Endothelial cell of umbilical vein (primary cell): ENCODE measurements at regions not wholly inside any gene's neighbourhood (a gene's known extent, or its start where the extent isn't known, plus 50 kb on each side); places are given as distances from the start of the nearest gene placed in this dataset.

ENCODE experiments used
- BruUV-seq: library from RNA; stranded (reverse); fragments of 400-500 nt; replicated peaks from 2 replicates; lab custom pipeline; 2021; lab: Mats Ljungman, UMichigan
- CTCF ChIA-PET: fragments of 300-600, 350-600 bp; sonication (Branson Sonifier 250); formaldehyde crosslinking; loops from one replicate; lab custom pipeline; 2021; ENCODE audit warnings: antibody characterized with exemption, inconsistent platforms; lab: Charles Lee
- POLR2A ChIA-PET: fragments of 300-600, 350-600 bp; sonication (Branson Sonifier 250); formaldehyde crosslinking; loops from one replicate; lab custom pipeline; 2021; ENCODE audit warnings: antibody characterized with exemption, inconsistent platforms; lab: Charles Lee
- DNase-seq: peaks from one replicate; pipeline ENCODE4 v3.0.0-alpha.2; 2011; ENCODE audit warnings: low read depth, low spot score
- FAIRE-seq: peaks from 2 replicates; lab custom pipeline; 2011; peaks lifted over from hg19 to GRCh38; lab: Jason Lieb, UNC
- H2AFZ ChIP-seq: 2 replicates; pipeline ENCODE4 v1.6.0; 2012; ENCODE audit warnings: low read depth, low read length, control low read depth, inconsistent platforms
- H3K27ac ChIP-seq: 2 replicates; pipeline ENCODE4 v1.5.1; 2011; ENCODE audit warnings: low read depth, mild to moderate bottlenecking, control low read depth, low read length, moderate library complexity; ENCODE audit not compliant: insufficient read depth
- H3K27me3 ChIP-seq, 2 experiments: 2 replicates each; pipeline versions ENCODE4 v1.6.0 to v1.6.1; 2011; ENCODE audit warnings: low read length in 2 of 2, mixed read lengths in 1 of 2; ENCODE audit not compliant: control insufficient read depth in 2 of 2, insufficient read depth in 2 of 2
- H3K36me3 ChIP-seq, 2 experiments: 2 replicates in 1 of 2; 3 replicates in 1 of 2; pipeline ENCODE4 v1.5.1; 2011; ENCODE audit warnings: low read length in 2 of 2, mild to moderate bottlenecking in 1 of 2, moderate library complexity in 1 of 2; ENCODE audit not compliant: control insufficient read depth in 2 of 2, insufficient read depth in 2 of 2; ENCODE audit errors: extremely low read depth in 1 of 2
- H3K4me1 ChIP-seq: 3 replicates; pipeline ENCODE4 v1.5.1; 2011; ENCODE audit warnings: mild to moderate bottlenecking, low read length; ENCODE audit not compliant: control insufficient read depth, insufficient read depth; ENCODE audit errors: extremely low read depth
- H3K4me2 ChIP-seq: 2 replicates; pipeline ENCODE4 v1.6.1; 2011; ENCODE audit warnings: low read length, control low read depth, mixed read lengths; ENCODE audit not compliant: insufficient read depth
- H3K4me3 ChIP-seq, 3 experiments: fragments of 200-600 bp in 1 of 3; sonication (generic), shearing (Covaris generic) in 1 of 3; replicated peaks in 1 of 3; 2 replicates each; pipeline ENCODE4 v1.5.1; 2011 to 2016; ENCODE audit warnings: control low read depth in 3 of 3, low read length in 3 of 3, mild to moderate bottlenecking in 2 of 3, inconsistent platforms in 1 of 3, low read depth in 1 of 3, moderate library complexity in 1 of 3; ENCODE audit not compliant: insufficient read depth in 1 of 3
- H3K79me2 ChIP-seq: 2 replicates; pipeline ENCODE4 v1.6.0; 2012; ENCODE audit warnings: low read length, inconsistent platforms; ENCODE audit not compliant: control insufficient read depth, insufficient read depth
- H3K9ac ChIP-seq: replicated peaks from 2 replicates; pipeline ENCODE3; 2011; ENCODE audit warnings: low read length, control low read depth; ENCODE audit not compliant: insufficient read depth; ENCODE audit errors: extremely low read depth
- H3K9me1 ChIP-seq: replicated peaks from 3 replicates; pipeline ENCODE4 v1.6.0; 2011; ENCODE audit warnings: mild to moderate bottlenecking, low read length; ENCODE audit not compliant: control insufficient read depth, insufficient read depth; ENCODE audit errors: extremely low read depth
- H3K9me3 ChIP-seq: replicated peaks from 2 replicates; pipeline ENCODE4 v1.5.1; 2012; ENCODE audit warnings: low read length, inconsistent platforms; ENCODE audit not compliant: control insufficient read depth, insufficient read depth
- H4K20me1 ChIP-seq: replicated peaks from 2 replicates; pipeline ENCODE3; 2011; ENCODE audit warnings: mild to moderate bottlenecking, low read length; ENCODE audit not compliant: control insufficient read depth, insufficient read depth; ENCODE audit errors: extremely low read depth
- CTCF ChIP-seq, 2 donors: IDR thresholded peaks; 1 replicate in 1 of 2; 2 replicates in 1 of 2; pipeline ENCODE4 v1.5.1; 2011; ENCODE audit warnings: low read length in 2 of 2, mild to moderate bottlenecking in 2 of 2, moderate library complexity in 2 of 2, control low read depth in 1 of 2, inconsistent platforms in 1 of 2, low read depth in 1 of 2; ENCODE audit not compliant: insufficient read depth in 1 of 2; ENCODE audit errors: extremely low read depth in 1 of 2
- EZH2 ChIP-seq: IDR thresholded peaks from 2 replicates; pipeline ENCODE4 v1.6.1; 2012; ENCODE audit warnings: borderline replicate concordance, low read depth, mild to moderate bottlenecking, moderate library complexity, low read length, inconsistent platforms; ENCODE audit not compliant: severe bottlenecking
- FOS ChIP-seq: IDR thresholded peaks from 2 replicates; pipeline ENCODE4 v1.6.1; 2011; ENCODE audit warnings: mild to moderate bottlenecking, low read length, moderate library complexity, borderline replicate concordance; ENCODE audit not compliant: insufficient read depth
- GATA2 ChIP-seq: IDR thresholded peaks from 2 replicates; pipeline ENCODE4 v1.7.0; 2011; ENCODE audit warnings: low read depth, mild to moderate bottlenecking, moderate library complexity, mixed read lengths, low read length; ENCODE audit not compliant: insufficient read length, insufficient read depth
- JUN ChIP-seq: IDR thresholded peaks from 2 replicates; pipeline ENCODE4 v1.6.1; 2011; ENCODE audit warnings: borderline replicate concordance, low read depth; ENCODE audit not compliant: insufficient read length, insufficient read depth
- MAX ChIP-seq: IDR thresholded peaks from 2 replicates; pipeline ENCODE4 v1.6.1; 2011; ENCODE audit not compliant: insufficient read depth, insufficient read length
- MYC ChIP-seq: IDR thresholded peaks from one replicate; pipeline ENCODE4 v1.6.1; 2011; ENCODE audit warnings: mild to moderate bottlenecking, low read depth, low read length
- POLR2A ChIP-seq: IDR thresholded peaks from 2 replicates; pipeline ENCODE4 v1.6.1; 2012; ENCODE audit warnings: low read depth, mild to moderate bottlenecking, control low read depth, low read length
- POLR2AphosphoS5 ChIP-seq: IDR thresholded peaks from 2 replicates; pipeline ENCODE4 v1.6.1; 2012; ENCODE audit warnings: low read depth, mild to moderate bottlenecking, control low read depth, low read length, moderate library complexity; ENCODE audit not compliant: insufficient read depth
- dilution Hi-C: fragments of 300-500 bp; cut with MboI; formaldehyde crosslinking; loops from one replicate; pipeline ENCODE4 v1.15.0; 2019; ENCODE audit warnings: low sequenced_read_pairs; ENCODE audit not compliant: extremely low pct_ligation_motif_present
- intact Hi-C: fragments of 100-400 bp; cut with micrococcal nuclease; formaldehyde crosslinking; loops from one replicate; pipeline ENCODE4 v1.10.0; 2022

- Histone ChIP-seq H3K4me3 (no peak overlapping the region), H3K4me2 (no peak overlapping the region), H3K4me1 (no peaks in the 10 kb centered on the region), H4K20me1 (no peaks in the 10 kb centered on the region), H3K36me3 (no peaks in the 10 kb centered on the region), H2AFZ (no peak overlapping the region), H3K79me2 (no peaks in the 10 kb centered on the region), H3K9me3 (no peaks in the 10 kb centered on the region), H3K27me3 (peaks cover 2% of the 10 kb centered on the region in 2 experiments), H3K9me1 (no peaks in the 10 kb centered on the region), H3K27ac (no peak overlapping the region), H3K9ac (no peak overlapping the region)
- dilution Hi-C loops, result no loop called here
- no peak for DNase-seq
- TF ChIP-seq POLR2A (no peak), EZH2 (no peak), FOS (no peak), JUN (no peak)
- POLR2A ChIA-PET, result no interaction called here
- no peak for FAIRE-seq
- no TSS peak for BruUV-seq
- intact Hi-C loops, result no loop called here
- CTCF ChIA-PET, result interaction anchor here (1.0 kb wide), 1 partner anchor 19 kb away, joined by 3 read pairs; no protein-coding TSS in a partner anchor
Observed at GRCh38 chr13:60288569-60288968, 108.5 kb upstream of the TDRD3 start.

GRCh38 chr13:60303166-60303565 is 93.9 kb upstream of the TDRD3 start:
- POLR2A ChIA-PET, result no interaction called here
- H3K9me3 ChIP-seq, result no peaks in the 10 kb centered on the region
- H3K4me2 ChIP-seq, result no peak overlapping the region
- no TSS peak for BruUV-seq
- H3K4me1 ChIP-seq, result no peaks in the 10 kb centered on the region
- dilution Hi-C loops, result no loop called here
- no peaks in the 10 kb centered on the region for H3K79me2 ChIP-seq
- no peaks in the 10 kb centered on the region for H4K20me1 ChIP-seq
- FAIRE-seq (no peak), DNase-seq (no peak)
- CTCF ChIA-PET, result interaction anchor here (0.7 kb wide), 1 partner anchor 22 kb away, joined by 3 read pairs; no protein-coding TSS in a partner anchor
- H3K9me1 ChIP-seq, result no peaks in the 10 kb centered on the region
- H3K27ac ChIP-seq, result no peak overlapping the region
- H3K27me3 ChIP-seq, result peaks cover 3 to 18% of the 10 kb centered on the region in 2 experiments
- no peak overlapping the region for H2AFZ ChIP-seq
- no peak overlapping the region for H3K9ac ChIP-seq
- intact Hi-C loops, result no loop called here
- TF ChIP-seq POLR2A (no peak), POLR2AphosphoS5 (no peak), CTCF (IDR thresholded peaks at IDR 0.05; ENCODE audit: extremely low read depth in 1 of 2, insufficient read depth in 1 of 2, low read depth in 1 of 2, low read length in 2 of 2) (no peak), EZH2 (no peak), MAX (no peak), GATA2 (no peak), FOS (no peak), JUN (no peak), MYC (no peak)
- H3K4me3 ChIP-seq, result no peak overlapping the region
- H3K36me3 ChIP-seq, result no peaks in the 10 kb centered on the region
